KMS-11 (cell line): ENCODE measurements at regions not wholly inside any gene's neighbourhood (a gene's known extent, or its start where the extent isn't known, plus 50 kb on each side); places are given as distances from the start of the nearest gene placed in this dataset.

ENCODE experiments used
- H2AFZ ChIP-seq: fragments of 200-600 bp; sonication (generic); 2 replicates; pipeline ENCODE4 v1.6.1; 2016; ENCODE audit warnings: antibody characterized with exemption, mixed run types, low read depth
- H3K27ac ChIP-seq: fragments of 200-600 bp; sonication (generic); 2 replicates; pipeline ENCODE4 v1.6.1; 2016; ENCODE audit warnings: mild to moderate bottlenecking, mixed run types
- H3K27me3 ChIP-seq: fragments of 200-600 bp; sonication (generic); 2 replicates; pipeline ENCODE4 v1.6.1; 2017; ENCODE audit warnings: mild to moderate bottlenecking, low read depth, mixed run types, moderate library complexity; ENCODE audit not compliant: insufficient read depth
- H3K36me3 ChIP-seq: fragments of 200-600 bp; sonication (generic); 2 replicates; pipeline ENCODE4 v1.6.1; 2017; ENCODE audit warnings: mild to moderate bottlenecking, mixed run types; ENCODE audit not compliant: insufficient read depth
- H3K4me1 ChIP-seq: fragments of 200-600 bp; sonication (generic); 2 replicates; pipeline ENCODE4 v1.6.1; 2016; ENCODE audit warnings: mild to moderate bottlenecking, low read depth, mixed run types; ENCODE audit not compliant: poor library complexity, severe bottlenecking
- H3K4me2 ChIP-seq: fragments of 200-600 bp; sonication (generic); 2 replicates; pipeline ENCODE4 v1.7.0; 2016; ENCODE audit warnings: mild to moderate bottlenecking, mixed run types
- H3K4me3 ChIP-seq: fragments of 200-600 bp; sonication (generic); IDR thresholded peaks from 2 replicates; pipeline ENCODE4 v1.6.1; 2017; ENCODE audit warnings: low read depth, low read length, mixed read lengths; ENCODE audit not compliant: insufficient read depth
- H3K79me2 ChIP-seq: fragments of 200-600 bp; sonication (generic); 2 replicates; pipeline ENCODE4 v1.6.1; 2016; ENCODE audit warnings: low read depth, mixed run types; ENCODE audit not compliant: insufficient read depth
- H3K9ac ChIP-seq: fragments of 200-600 bp; sonication (generic); 2 replicates; pipeline ENCODE4 v1.6.1; 2016; ENCODE audit warnings: mild to moderate bottlenecking, mixed run types
- H4K20me1 ChIP-seq: fragments of 200-600 bp; sonication (generic); 2 replicates; pipeline ENCODE4 v1.6.1; 2016; ENCODE audit warnings: mild to moderate bottlenecking, mixed run types; ENCODE audit not compliant: insufficient read depth
- TF ChIP-seq, protein P1 (sequence below): fragments of 200-600 bp; sonication (generic); conservative IDR thresholded peaks from 2 replicates; pipeline ENCODE4 v1.6.1; 2017; ENCODE audit warnings: low read depth, mild to moderate bottlenecking, antibody characterized with exemption, low read length, moderate library complexity, mixed read lengths

- Histone ChIP-seq H3K27me3 (no peaks in the 10 kb centered on the region), H3K4me2 (no peak overlapping the region), H3K9ac (no peak overlapping the region), H3K79me2 (no peaks in the 10 kb centered on the region), H4K20me1 (no peaks in the 10 kb centered on the region), H3K36me3 (no peaks in the 10 kb centered on the region), H3K4me3 (no peak overlapping the region), H3K4me1 (no peaks in the 10 kb centered on the region), H2AFZ (no peak overlapping the region), H3K27ac (no peak overlapping the region)
- TF ChIP-seq, protein P1, sequence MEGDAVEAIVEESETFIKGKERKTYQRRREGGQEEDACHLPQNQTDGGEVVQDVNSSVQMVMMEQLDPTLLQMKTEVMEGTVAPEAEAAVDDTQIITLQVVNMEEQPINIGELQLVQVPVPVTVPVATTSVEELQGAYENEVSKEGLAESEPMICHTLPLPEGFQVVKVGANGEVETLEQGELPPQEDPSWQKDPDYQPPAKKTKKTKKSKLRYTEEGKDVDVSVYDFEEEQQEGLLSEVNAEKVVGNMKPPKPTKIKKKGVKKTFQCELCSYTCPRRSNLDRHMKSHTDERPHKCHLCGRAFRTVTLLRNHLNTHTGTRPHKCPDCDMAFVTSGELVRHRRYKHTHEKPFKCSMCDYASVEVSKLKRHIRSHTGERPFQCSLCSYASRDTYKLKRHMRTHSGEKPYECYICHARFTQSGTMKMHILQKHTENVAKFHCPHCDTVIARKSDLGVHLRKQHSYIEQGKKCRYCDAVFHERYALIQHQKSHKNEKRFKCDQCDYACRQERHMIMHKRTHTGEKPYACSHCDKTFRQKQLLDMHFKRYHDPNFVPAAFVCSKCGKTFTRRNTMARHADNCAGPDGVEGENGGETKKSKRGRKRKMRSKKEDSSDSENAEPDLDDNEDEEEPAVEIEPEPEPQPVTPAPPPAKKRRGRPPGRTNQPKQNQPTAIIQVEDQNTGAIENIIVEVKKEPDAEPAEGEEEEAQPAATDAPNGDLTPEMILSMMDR, result no peak
Measured at GRCh38 chr14:99069946-99070345, 202.1 kb downstream of the BCL11B start.

- TF ChIP-seq, protein P1, result no peak
- Histone ChIP-seq H3K27ac (no peak overlapping the region), H3K9ac (no peak overlapping the region), H3K36me3 (no peaks in the 10 kb centered on the region), H3K4me1 (no peaks in the 10 kb centered on the region), H3K4me2 (no peak overlapping the region), H2AFZ (no peak overlapping the region), H3K79me2 (no peaks in the 10 kb centered on the region), H4K20me1 (no peaks in the 10 kb centered on the region), H3K27me3 (no peaks in the 10 kb centered on the region), H3K4me3 (no peak overlapping the region)
Measured at GRCh38 chr14:99072433-99072832, 199.6 kb downstream of the BCL11B start.

DNA sequence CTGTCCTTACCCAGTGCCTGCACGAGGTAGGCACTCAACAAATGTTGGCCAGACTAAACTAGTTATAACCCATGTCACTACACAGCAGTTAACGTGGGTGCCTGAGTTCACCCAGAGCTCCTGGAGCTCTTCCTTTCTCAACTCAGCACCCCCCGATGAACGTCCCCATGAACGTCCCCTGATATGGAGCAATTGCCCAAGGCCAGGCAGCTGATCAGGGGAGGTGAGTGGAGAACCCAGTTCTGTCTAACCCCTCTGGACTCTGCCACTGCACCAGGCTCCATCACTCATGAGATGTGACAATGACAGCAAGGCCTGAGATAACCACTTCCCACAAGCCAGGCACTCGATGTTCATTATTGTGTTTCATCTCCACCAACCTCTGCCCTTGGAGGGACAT, 199.0 kb downstream of the BCL11B start:
- no peaks in the 10 kb centered on the region for H4K20me1 ChIP-seq
- no peaks in the 10 kb centered on the region for H3K27me3 ChIP-seq
- no peak overlapping the region for H3K9ac ChIP-seq
- H3K79me2 ChIP-seq, result no peaks in the 10 kb centered on the region
- no peak overlapping the region for H2AFZ ChIP-seq
- TF ChIP-seq, protein P1, result no peak
- H3K4me2 ChIP-seq, result no peak overlapping the region
- H3K27ac ChIP-seq, result no peak overlapping the region
- H3K36me3 ChIP-seq, result no peaks in the 10 kb centered on the region
- H3K4me3 ChIP-seq, result no peak overlapping the region
- H3K4me1 ChIP-seq, result no peaks in the 10 kb centered on the region

- Histone ChIP-seq H3K4me2 (no peak overlapping the region), H3K27me3 (no peaks in the 10 kb centered on the region), H3K9ac (no peak overlapping the region), H3K4me1 (no peaks in the 10 kb centered on the region), H2AFZ (no peak overlapping the region), H3K36me3 (no peaks in the 10 kb centered on the region), H4K20me1 (no peaks in the 10 kb centered on the region), H3K79me2 (no peaks in the 10 kb centered on the region), H3K27ac (no peak overlapping the region), H3K4me3 (no peak overlapping the region)
- TF ChIP-seq, protein P1, result no peak
Measured at GRCh38 chr14:99073431-99073830, 198.6 kb downstream of the BCL11B start.
